ENCODE measurements at regions not wholly inside any gene's neighbourhood (a gene's known extent, or its start where the extent isn't known, plus 50 kb on each side); places are given as distances from the start of the nearest gene placed in this dataset.

DNA sequence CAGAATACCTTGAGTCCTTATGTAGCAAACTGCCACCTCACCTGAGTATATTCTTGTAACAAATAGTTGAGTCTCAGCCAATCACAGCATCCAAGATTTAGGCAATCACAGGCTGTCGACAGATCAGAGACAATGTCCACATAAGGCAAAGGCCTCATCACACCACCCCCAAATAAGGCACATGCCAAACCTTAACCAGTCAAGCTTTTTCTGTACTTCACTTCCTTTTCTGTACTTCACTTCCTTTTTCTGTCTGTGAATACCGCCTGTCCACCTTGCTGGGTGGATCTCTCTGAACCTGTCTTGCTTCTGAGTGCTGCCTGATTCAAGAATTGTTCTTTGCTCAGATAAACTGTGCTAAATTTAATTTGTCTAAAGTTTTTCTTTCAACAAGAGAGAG is 210.4 kb upstream of the N4BP1 start:
- TF ChIP-seq, protein P1, sequence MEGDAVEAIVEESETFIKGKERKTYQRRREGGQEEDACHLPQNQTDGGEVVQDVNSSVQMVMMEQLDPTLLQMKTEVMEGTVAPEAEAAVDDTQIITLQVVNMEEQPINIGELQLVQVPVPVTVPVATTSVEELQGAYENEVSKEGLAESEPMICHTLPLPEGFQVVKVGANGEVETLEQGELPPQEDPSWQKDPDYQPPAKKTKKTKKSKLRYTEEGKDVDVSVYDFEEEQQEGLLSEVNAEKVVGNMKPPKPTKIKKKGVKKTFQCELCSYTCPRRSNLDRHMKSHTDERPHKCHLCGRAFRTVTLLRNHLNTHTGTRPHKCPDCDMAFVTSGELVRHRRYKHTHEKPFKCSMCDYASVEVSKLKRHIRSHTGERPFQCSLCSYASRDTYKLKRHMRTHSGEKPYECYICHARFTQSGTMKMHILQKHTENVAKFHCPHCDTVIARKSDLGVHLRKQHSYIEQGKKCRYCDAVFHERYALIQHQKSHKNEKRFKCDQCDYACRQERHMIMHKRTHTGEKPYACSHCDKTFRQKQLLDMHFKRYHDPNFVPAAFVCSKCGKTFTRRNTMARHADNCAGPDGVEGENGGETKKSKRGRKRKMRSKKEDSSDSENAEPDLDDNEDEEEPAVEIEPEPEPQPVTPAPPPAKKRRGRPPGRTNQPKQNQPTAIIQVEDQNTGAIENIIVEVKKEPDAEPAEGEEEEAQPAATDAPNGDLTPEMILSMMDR (IDR thresholded peaks at IDR 0.05; ENCODE audit: low read depth, low read length, poor library complexity, severe bottlenecking) = no peak
- no peak for TF ChIP-seq EZH2phosphoT487 (IDR thresholded peaks at IDR 0.05; ENCODE audit: borderline replicate concordance, low read length)
